GM21423 (cell line): ENCODE measurements at regions not wholly inside any gene's neighbourhood (a gene's known extent, or its start where the extent isn't known, plus 50 kb on each side); places are given as distances from the start of the nearest gene placed in this dataset.
"Not testable (repeated sequence)": the region's sequence is repeated elsewhere in the genome, so short reads cannot be mapped to it uniquely, and the experiment has no call there.

Experiments
- ATAC-seq: cut with Tn5 transposase; IDR thresholded peaks from one replicate; pipeline ENCODE4 v1.9.1; 2021; ENCODE audit warnings: mild to moderate bottlenecking, moderate library complexity; ENCODE audit not compliant: unreplicated experiment

DNA sequence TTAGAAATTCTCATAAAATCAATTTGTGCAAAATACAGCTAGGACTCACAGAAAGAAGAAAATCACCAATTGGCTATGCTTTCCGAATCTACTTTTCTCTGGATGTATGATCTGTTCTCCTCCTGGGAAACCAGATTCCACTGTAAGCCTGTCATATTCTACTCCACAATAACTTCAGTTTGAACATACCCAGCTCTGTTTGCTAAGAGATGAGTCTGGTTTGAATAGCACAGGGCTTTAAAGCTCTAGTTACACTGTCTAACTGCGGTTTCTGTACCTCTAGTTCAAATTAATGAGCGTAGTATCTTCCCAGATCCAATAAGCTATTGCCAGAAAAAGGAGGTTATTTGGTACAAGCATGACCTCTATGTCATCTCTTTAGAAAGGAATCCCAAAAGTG lies 270.1 kb downstream of the DAD1 start:
- ATAC-seq: no peak

DNA sequence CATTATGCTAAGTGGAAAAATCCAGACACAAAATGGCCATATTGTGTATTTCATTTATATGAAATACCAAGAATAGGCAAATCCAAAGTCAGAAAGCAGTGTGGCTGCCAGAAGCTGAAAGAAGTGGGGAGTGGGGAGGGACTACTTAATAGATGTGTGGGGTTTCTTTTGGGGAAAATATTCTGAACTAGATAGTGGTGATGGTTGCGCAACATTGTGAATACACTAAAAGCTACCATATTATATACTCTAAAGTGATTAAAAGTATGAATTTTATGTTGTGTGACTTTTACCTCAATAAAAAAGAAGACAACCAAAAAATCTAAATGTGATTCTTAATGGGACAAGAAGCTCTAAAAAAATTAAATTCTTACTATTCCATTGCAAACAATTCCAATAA lies 272.6 kb downstream of the DAD1 start:
- ATAC-seq: no peak

DNA sequence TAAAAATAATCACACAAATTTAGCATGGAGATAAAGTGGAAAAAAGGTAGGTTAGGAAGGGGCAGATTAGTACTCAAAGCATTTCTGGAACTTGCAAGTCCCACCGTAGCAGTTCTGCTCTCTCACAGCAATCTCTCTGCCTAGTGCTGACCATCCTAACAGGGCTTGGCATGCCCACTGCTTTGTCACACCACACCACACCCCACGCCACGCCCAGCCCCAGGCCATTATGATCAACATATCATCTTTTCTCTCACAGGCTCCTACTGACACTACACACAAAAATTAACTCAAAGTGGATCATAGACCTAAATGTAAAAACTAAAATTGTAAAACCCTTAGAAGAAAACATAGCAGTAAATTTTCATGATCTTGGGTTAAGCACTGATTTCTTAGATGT lies 273.7 kb downstream of the DAD1 start:
- no peak for ATAC-seq

DNA sequence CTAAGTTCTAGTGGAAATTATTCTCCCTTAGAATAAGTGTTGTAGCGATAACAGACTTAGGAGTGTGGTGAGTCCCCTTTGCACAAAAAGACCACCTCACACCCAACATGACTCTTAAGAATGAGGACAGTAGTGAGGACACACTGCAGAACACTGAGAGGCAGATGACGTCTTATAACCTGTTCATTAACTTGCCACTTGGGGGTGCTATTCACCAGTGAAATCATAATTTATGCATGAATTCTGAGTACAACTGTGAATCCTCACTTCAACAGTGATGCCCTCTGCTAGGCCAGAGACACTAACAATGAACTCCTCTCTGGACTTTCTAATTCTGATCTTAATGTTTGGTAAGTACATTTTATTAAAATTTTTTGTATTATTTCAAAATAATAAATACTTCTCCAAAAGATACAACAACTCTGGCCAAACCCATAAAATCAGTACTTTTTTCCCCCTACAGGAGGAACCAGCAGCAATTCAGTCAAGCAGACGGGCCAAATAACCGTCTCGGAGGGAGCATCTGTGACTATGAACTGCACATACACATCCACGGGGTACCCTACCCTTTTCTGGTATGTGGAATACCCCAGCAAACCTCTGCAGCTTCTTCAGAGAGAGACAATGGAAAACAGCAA lies 274.7 kb downstream of the DAD1 start:
- no peak for ATAC-seq

DNA sequence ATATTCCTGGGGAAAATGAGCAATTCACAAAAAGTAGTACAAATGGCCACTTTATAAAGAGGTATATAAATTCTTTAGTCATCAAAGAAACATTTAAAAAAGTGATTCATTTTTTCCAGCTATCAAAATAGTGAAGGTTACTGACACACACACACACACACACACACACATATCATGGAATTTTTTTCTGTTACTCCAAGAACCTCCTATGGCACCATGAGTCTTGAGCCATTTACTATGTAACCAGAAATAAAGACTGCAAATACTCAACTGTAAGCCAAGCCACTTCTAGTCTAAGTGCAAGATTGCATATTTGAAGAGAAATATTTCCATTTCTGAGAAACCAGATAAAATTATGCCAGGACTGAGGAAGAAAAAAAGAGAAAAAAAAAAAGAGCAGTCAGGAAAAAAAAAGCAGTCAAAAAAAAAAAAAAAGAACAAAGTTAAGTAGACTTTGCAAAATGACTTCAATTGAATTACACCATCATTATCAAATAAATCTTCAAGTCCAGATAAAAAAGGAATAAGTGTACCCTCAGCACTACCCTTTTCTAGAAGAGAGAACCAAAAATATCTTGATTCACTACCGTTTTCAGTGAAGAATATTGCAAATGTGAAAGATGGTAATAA lies 275.7 kb downstream of the DAD1 start:
- ATAC-seq: no peak

DNA sequence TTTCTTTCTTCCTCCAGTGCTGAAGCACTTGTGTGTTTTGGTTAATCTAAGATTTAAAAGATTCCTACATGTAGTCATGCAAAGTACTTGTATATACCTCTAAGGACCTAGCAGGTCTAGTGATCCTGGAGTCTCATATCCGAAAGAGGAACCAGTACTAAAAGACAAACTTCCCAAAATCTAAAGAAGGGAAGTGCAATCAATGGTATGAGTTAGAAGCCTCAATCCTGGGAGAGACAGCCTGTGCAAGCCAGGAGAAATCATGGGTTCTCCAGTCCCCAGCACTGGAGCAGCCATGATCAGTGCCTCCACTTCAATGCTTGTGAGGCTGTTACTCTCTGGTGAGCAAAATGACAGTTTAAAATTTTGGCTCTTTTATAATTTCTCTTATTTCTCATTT lies 277.4 kb downstream of the DAD1 start:
- ATAC-seq: no peak

DNA sequence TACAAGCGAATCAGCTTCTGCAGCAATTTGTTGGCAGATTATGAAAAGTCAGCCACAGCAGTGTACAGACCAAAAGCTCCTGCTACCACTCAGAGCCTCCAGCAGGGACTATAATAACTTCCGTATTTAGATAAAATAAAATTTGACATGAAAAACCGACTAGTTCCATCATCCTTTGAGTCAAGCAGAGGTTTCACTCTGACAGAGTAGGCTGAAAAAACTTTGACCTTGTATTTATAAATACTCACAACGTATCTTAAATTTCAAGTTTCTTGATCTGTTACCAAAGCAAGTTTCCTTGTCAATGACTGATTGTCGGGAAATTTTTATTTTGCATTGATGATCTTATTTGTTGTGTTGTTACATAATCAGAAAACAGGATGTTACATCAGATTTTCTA lies 283.4 kb downstream of the DAD1 start:
- no peak for ATAC-seq

DNA sequence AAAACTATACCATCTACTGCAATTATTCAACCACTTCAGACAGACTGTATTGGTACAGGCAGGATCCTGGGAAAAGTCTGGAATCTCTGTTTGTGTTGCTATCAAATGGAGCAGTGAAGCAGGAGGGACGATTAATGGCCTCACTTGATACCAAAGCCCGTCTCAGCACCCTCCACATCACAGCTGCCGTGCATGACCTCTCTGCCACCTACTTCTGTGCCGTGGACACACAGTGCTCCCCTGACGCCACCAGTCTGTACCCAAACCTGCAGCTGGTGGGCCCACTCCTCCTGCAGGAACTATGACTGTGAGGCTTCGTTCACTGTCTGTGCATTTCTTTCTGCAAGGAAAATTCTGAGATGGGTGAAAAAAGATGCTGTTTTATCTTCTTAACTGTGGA lies 284.7 kb downstream of the DAD1 start:
- ATAC-seq: no peak

DNA sequence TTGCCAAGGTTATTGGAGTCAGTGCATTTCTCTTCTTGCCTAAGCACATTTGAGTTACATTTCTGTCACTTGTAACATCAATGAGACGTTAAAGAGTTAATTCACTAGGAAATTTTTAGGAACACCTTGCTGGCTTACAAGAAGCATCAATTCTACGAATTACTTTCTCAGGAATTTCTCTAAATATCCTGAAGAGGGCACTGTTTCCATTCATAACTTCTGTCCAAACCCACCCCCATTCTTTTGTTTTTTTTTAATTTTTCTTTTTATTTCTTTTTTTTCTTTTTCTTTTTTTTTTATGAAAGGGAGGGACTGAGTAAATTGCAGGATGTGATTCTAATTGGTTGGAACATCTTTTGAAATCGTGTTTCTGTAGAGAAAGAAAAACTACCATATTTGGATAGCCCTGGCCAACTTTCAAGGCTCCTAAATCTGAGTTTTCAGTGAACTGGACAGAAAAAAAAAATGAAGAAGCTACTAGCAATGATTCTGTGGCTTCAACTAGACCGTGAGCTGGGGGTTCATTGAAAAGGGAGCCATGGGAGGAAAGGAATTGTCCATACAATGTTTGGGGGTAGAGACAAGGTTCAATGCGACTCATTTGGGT lies 285.3 kb downstream of the DAD1 start:
- ATAC-seq: no peak

DNA sequence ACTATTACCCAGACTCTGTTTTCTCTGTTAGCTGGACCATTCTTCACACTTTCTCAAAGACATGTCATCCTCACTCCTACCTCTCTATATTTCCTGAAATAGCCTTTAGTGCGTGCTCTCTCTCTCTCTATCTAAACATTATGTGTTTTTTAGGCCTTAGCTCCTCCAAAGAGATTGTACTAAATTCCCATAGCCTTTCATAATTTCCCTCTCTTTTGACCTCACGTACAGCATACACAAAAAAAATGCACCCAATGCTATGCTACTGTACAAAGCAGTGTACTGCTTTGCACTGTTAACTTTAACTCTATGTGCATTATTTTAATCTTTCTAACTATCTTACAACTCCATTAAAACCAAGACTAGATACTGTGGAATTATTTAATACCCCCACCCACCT lies 288.4 kb downstream of the DAD1 start:
- ATAC-seq: no peak

DNA sequence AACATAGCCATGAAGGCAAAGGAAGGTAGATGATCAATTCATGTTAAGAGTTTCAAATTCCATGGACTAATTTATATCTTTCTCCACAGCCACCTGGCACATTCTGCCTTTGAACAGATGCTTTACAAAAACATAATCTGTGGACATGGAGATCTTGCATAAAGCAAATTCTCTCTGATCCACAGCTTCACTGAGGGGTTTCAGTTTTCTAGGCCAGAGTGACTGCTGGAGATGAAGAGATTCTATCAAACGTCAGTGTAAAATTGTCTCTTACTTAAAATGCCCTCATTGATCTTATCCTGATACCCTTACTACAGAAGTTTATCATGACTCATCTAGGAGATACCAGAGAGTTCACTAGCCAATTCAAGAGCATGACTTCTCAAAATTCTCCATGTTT lies 291.6 kb downstream of the DAD1 start:
- no peak for ATAC-seq

DNA sequence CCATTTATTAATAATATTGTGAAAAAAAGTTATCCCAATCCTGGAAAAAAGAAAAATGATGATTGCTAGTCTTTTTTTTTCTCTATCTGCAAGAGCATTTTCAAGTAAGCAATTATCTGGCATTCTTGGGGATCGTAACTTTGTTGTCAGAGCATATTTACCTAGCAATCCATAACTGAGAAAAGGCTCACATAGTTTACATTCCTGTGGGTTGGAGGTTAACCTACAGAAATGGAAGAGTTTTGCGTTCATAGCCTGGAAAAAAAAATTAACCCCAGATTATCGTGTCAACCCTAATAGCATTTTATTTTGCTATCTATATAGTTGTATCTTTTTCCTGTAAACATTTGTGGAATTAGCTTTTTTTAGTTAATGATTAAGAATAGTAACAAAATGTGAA lies 292.3 kb downstream of the DAD1 start:
- no peak for ATAC-seq

DNA sequence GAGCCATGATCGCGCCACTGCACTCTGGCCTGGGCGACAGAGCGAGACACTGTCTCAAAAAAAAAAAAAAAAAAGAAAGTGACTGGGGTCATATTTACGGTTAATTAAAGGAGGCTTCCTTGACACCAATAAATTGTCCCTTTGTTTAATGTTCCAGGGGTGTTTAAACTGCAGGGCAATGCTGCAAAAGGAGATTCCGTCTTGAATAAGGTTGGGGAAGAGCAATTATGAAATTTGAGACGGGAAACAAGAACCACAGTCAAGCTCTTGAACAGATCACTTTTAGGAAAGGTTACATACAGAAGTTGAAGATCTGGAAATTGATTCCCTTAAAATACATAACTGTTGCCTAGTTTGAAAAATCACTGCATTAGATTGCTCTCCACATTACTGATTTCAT lies 292.9 kb downstream of the DAD1 start:
- no peak for ATAC-seq

DNA sequence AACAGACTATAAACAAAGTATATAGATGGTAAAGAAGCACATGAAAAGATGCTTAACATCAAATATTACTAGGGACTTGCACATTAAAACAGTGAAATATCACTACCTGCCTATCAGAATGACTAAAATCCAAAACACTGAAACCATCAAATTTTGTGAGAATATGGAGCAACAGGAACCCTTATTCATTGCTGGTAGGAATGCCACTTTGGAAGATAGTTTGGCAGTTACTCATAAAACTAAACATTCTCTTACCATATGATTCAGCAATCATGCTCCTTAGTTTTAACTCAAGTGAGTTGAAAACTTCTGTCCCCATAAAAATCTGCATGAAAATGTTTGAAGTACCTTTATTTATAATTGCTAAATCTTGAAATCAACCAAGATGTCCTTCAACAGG lies 297.6 kb downstream of the DAD1 start:
- no peak for ATAC-seq

DNA sequence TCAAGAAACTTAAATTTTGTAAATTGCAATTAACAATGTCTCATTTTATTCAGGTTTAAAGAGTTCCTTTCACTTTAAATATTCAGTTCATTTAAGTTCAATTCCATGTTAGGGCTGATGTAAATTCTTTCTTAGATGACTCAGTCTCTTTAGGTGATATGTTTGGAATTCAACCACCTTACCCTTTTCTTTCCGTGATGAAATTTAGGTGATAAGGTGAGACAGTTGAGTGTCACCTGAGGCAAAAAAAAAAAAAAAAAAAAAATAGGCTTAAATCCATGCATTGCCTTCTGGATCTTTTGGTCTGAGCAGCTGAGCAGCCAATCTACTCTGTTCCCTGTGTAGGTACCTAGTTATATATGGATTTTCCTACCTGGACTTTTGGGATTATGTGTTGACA lies 299.5 kb downstream of the DAD1 start:
- no peak for ATAC-seq

DNA sequence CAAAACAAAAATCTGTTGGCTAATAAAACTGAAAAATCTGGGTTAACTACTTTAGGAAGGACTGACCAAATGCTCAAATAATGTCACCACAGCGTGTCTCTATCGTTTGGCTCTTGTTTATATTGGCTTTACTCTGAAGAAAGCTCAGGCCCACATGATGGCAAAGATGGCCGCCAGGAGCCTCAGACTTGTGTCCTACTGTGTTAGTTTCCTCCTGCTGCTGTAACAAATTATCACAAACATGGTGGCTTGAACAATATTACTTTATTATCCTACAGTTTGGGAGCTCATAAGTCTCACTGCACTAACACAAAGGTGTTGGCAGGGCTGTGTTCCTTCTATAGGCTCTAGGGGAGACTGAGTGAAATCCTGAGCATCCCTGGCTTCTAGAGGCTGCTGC lies 303.0 kb downstream of the DAD1 start:
- no peak for ATAC-seq

DNA sequence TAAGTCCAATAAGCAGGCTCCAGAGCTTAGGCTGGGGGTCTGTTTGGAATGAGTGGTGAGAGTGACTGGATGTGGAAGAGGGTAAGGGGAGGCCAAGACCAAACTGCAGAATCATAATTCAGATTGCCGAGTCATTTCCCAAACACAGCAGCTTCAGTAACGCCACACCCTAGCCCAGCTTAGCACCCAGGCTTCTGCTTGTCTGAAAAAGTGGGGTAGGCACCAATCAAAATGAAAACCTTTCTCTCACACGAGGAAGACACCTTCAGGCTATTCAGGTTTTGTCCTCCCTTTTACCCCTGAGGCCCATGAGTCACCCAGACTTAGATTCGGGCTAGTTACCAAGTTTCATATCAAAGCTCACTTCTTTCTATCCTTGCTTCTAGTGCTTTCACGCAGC lies 306.1 kb downstream of the DAD1 start:
- no peak for ATAC-seq

DNA sequence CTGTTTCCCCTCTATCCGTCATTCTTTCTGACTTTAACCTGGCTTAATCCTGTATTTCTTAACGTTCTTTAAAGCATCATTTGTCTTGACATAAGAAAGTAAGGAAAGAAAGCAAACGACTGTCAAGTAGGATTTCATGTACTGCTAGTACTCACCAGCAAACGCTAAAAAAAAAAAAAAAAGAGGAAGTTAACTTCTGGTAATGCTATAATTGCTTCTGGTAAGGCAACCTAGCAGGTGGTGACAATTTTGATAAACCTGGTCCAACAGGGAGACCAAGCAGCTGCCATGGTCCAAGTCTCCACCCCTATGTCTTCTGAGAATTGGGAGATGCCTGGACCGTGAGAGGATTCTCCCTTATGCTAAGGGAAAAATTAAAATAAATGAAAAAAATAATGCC lies 306.6 kb downstream of the DAD1 start:
- no peak for ATAC-seq

DNA sequence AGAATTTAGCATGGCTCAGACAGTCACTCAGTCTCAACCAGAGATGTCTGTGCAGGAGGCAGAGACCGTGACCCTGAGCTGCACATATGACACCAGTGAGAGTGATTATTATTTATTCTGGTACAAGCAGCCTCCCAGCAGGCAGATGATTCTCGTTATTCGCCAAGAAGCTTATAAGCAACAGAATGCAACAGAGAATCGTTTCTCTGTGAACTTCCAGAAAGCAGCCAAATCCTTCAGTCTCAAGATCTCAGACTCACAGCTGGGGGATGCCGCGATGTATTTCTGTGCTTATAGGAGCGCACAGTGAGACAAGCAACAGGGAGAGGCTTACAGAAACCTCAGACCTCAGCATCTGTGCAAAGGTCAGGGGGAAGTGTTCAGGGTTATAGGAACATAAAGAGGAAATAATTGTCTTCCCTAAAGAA lies 307.6 kb downstream of the DAD1 start:
- not testable (repeated sequence) for ATAC-seq

DNA sequence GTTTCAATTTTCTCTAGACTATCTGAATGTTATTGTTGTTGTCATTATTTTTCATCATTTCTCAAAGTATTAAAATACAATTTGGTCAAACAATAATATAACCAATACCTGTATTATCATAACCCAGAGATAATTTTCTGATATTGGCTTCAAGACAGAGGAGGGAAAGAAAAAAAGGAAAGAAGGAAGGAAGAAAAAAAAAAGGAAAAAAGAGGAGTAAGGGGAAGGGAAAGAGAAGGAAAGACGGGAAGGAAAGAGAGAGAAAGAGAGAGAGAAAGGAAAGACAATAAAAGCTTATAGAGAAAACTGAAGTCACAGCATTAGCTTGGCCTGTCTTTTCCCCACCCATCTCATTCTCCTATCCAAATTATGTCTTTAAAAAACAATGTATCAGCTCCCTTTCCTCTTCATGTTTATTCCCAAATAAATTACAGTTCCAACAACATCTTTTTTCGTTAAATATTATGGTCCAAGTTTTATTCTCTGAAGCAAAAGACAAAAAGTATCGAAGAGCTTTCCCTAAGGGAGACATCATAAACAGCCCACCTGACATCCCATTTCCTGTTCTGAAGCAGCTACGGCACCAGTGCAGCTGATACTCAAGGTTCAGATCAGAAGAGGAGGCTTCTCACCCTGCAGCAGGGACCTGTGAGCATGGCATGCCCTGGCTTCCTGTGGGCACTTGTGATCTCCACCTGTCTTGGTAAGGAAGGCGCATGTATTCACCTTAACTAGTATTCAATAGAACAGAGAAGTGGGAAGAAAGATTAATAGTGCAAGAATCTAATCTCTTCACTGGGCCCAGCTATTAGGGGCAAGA lies 308.3 kb downstream of the DAD1 start:
- ATAC-seq: no peak

DNA sequence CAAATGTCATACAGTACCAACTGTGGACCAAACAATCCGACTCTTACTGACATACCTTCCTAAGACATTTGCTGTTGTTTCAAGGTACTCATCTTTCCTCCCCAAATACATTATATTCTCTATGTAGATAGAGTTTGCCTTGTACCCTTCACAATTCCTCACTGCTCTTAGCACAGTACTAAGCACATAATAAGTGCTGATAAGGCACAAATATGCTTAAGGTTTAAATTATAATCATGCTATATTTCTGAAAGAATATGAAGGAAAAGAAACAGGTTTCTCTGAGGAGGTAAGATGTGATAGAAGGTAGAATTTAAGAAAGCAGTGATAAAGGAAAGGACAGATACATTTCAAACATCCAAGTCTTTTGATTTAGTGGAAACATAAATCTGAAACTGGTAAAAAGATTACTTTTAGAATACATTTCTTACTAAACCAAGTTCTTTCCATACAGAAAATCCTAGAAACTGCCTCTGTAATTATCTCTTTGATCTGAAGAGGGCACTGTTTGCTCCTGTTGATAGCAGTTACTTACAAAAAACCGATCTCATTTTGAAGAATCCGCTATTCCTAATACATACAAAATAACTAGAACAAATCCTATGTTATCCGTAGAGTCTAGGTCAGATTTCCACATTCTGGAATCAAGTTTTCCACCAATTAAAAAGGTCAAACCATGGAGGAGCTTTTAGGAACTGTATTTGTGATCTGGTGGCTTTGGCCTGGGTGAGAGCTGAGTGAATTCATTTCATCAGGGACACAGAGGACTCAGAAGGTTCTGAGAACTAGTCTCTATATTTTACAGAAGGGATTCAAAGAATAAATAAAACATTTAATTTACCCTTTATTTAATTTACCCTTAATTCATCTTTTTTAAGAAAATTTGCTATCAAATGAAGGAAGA lies 311.9 kb downstream of the DAD1 start:
- no peak for ATAC-seq
